PFSK-1 (cell line): ENCODE measurements at regions not wholly inside any gene's neighbourhood (a gene's known extent, or its start where the extent isn't known, plus 50 kb on each side); places are given as distances from the start of the nearest gene placed in this dataset.

Source experiments
- REST ChIP-seq, 2 experiments: IDR thresholded peaks; 2 replicates each; pipeline versions ENCODE4 v1.6.1 to v1.8.0; 2011 to 2012; ENCODE audit warnings: low read depth in 2 of 2, low read length in 2 of 2, control low read depth in 1 of 2, inconsistent platforms in 1 of 2, mild to moderate bottlenecking in 1 of 2, moderate library complexity in 1 of 2; ENCODE audit not compliant: insufficient read depth in 1 of 2
- TAF1 ChIP-seq: IDR thresholded peaks from 2 replicates; pipeline ENCODE4 v1.6.1; 2012; ENCODE audit warnings: low read length, control low read depth, borderline replicate concordance; ENCODE audit not compliant: insufficient read depth

- no peak for TF ChIP-seq REST (IDR thresholded peaks at IDR 0.05; ENCODE audit: insufficient read depth in 1 of 2, low read depth in 2 of 2, low read length in 2 of 2)
- no peak for TF ChIP-seq TAF1
Measured at GRCh38 chr10:44706745-44707144, 204.4 kb upstream of the TMEM72 start.
